GM12865 (cell line): ENCODE measurements at regions not wholly inside any gene's neighbourhood (a gene's known extent, or its start where the extent isn't known, plus 50 kb on each side); places are given as distances from the start of the nearest gene placed in this dataset.

Experiments
- DNase-seq: peaks from one replicate; pipeline ENCODE4 v3.0.0; 2010; ENCODE audit warnings: low read depth
- H3K4me3 ChIP-seq: 2 replicates; pipeline ENCODE4 v1.5.1; 2011; ENCODE audit warnings: mild to moderate bottlenecking, low read depth, low read length, control low read depth
- CTCF ChIP-seq: IDR thresholded peaks from 2 replicates; pipeline ENCODE4 v1.5.1; 2011; ENCODE audit warnings: low read length, control low read depth, low read depth, inconsistent platforms; ENCODE audit not compliant: insufficient read depth; ENCODE audit errors: missing control alignments

GRCh38 chr10:105534086-105534485 lies 893.0 kb downstream of the SORCS3 start:
- no peak for TF ChIP-seq CTCF
- H3K4me3 ChIP-seq, result no peak overlapping the region
- DNase-seq, result no peak

- no peak for TF ChIP-seq CTCF
- DNase-seq, result no peak
- no peak overlapping the region for H3K4me3 ChIP-seq
Observed at GRCh38 chr10:105516511-105516910, 875.4 kb downstream of the SORCS3 start.

GRCh38 chr10:105514106-105514505 lies 873.0 kb downstream of the SORCS3 start:
- H3K4me3 ChIP-seq, result no peak overlapping the region
- no peak for DNase-seq
- no peak for TF ChIP-seq CTCF

GRCh38 chr10:105509517-105509916 lies 868.4 kb downstream of the SORCS3 start:
- no peak for TF ChIP-seq CTCF
- DNase-seq, result no peak

GRCh38 chr10:105506262-105506661 lies 865.2 kb downstream of the SORCS3 start:
- H3K4me3 ChIP-seq, result no peak overlapping the region
- no peak for TF ChIP-seq CTCF
- DNase-seq, result no peak

More at GRCh38 chr10:105509517-105509916, 868.4 kb downstream of the SORCS3 start:
- no peak overlapping the region for H3K4me3 ChIP-seq

- TF ChIP-seq CTCF, result no peak
- H3K4me3 ChIP-seq, result no peak overlapping the region
Observed at GRCh38 chr10:105503714-105504113, 862.6 kb downstream of the SORCS3 start.

GRCh38 chr10:105502058-105502457 lies 861.0 kb downstream of the SORCS3 start:
- no peak for DNase-seq
- TF ChIP-seq CTCF, result no peak
- H3K4me3 ChIP-seq, result no peak overlapping the region

More at GRCh38 chr10:105503714-105504113, 862.6 kb downstream of the SORCS3 start:
- no peak for DNase-seq
